ENCODE measurements at regions not wholly inside any gene's neighbourhood (a gene's known extent, or its start where the extent isn't known, plus 50 kb on each side); places are given as distances from the start of the nearest gene placed in this dataset.

DNA sequence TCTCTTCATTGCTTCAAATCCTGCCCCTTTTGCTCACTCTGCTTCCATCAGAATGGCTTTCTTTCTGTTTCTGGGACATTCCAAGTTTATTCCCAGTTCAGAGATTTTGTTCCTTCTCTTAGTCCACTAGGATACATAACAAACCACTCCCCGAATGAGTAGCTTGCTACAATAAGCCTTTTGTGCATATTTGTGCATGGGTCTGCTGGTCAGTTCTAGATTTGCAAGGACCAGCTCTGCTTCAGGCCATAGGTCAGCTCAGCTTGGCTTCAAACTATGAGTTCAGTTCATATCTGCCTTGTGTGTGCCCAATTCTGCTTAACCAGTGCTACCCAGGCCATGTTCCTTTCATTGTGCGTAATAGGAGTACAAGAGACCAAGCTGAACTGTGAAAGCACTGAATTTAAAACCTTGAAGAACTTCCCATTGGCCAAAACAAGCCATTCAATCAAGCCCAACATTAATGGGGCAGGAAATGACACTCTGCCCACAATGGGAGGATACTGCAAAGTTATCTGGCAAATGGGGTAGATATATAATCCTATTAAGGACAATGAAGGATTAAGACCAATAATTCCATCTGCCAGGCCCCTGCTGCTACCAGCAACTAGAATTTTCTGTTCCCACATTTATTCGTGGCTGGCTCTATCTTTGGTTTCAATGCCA lies 328.8 kb downstream of the PRELID2 start:
- WGBS, 2 donors, result 94 to 96% methylated on average over 3 of the region's 3 CpGs
- no peak for DNase-seq
- Histone ChIP-seq H3K36me3 (ENCODE audit: control insufficient read depth in 4 of 4, insufficient read depth in 4 of 4, low read length in 4 of 4) (no peaks in the 10 kb centered on the region), H3K9me3 (ENCODE audit: control insufficient read depth in 4 of 4, insufficient read depth in 3 of 4, low read length in 3 of 4) (no peaks in the 10 kb centered on the region), H3K4me3 (no peak overlapping the region), H3K4me1 (ENCODE audit: control insufficient read depth in 5 of 5, insufficient read depth in 5 of 5, low read length in 5 of 5) (peaks cover 0 to 24% (median 17%) of the 10 kb centered on the region in 5 donors), H3K27ac (ENCODE audit: low read depth in 1 of 2, low read length in 1 of 2) (no peak overlapping the region), H3K27me3 (ENCODE audit: control insufficient read depth in 3 of 3, insufficient read depth in 3 of 3, low read length in 2 of 3) (no peaks in the 10 kb centered on the region), H3K9ac (ENCODE audit: insufficient read depth in 1 of 2, low read length in 2 of 2) (no peak overlapping the region)
- no peak for ATAC-seq (ENCODE audit: insufficient read depth, low FRiP score)
- TF ChIP-seq, protein P1, sequence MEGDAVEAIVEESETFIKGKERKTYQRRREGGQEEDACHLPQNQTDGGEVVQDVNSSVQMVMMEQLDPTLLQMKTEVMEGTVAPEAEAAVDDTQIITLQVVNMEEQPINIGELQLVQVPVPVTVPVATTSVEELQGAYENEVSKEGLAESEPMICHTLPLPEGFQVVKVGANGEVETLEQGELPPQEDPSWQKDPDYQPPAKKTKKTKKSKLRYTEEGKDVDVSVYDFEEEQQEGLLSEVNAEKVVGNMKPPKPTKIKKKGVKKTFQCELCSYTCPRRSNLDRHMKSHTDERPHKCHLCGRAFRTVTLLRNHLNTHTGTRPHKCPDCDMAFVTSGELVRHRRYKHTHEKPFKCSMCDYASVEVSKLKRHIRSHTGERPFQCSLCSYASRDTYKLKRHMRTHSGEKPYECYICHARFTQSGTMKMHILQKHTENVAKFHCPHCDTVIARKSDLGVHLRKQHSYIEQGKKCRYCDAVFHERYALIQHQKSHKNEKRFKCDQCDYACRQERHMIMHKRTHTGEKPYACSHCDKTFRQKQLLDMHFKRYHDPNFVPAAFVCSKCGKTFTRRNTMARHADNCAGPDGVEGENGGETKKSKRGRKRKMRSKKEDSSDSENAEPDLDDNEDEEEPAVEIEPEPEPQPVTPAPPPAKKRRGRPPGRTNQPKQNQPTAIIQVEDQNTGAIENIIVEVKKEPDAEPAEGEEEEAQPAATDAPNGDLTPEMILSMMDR (IDR thresholded peaks at IDR 0.05; ENCODE audit: control extremely low read depth, extremely low read depth), result no peak

DNA sequence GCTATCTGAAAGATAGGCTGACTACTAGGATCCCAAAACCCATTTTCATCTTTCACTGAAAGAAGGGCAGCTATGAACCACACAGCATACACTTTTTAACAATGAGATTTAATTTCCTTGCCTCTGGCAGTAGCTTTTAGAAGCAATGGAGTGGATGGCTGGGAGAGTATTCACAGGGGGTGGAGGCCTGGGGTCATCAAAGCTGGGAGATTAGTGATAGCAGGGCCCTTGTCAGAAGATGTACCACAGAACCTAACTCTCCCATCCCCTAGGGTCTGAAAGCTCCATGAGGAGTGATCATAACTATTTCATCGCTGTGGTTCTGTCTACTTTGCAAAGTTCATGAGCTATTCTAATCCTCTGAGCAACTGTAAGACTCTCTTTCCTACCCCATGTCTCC lies 332.2 kb downstream of the PRELID2 start:
- Histone ChIP-seq H3K27me3 (ENCODE audit: control insufficient read depth in 3 of 3, insufficient read depth in 3 of 3, low read length in 2 of 3) (no peaks in the 10 kb centered on the region), H3K9me3 (ENCODE audit: control insufficient read depth in 4 of 4, insufficient read depth in 3 of 4, low read length in 3 of 4) (no peaks in the 10 kb centered on the region), H3K27ac (ENCODE audit: low read depth in 1 of 2, low read length in 1 of 2) (no peak overlapping the region), H3K4me3 (no peak overlapping the region), H3K36me3 (ENCODE audit: control insufficient read depth in 4 of 4, insufficient read depth in 4 of 4, low read length in 4 of 4) (no peaks in the 10 kb centered on the region), H3K9ac (ENCODE audit: insufficient read depth in 1 of 2, low read length in 2 of 2) (no peak overlapping the region), H3K4me1 (ENCODE audit: control insufficient read depth in 5 of 5, insufficient read depth in 5 of 5, low read length in 5 of 5) (peaks cover 0 to 5% (median 0%) of the 10 kb centered on the region in 5 donors)
- 92 to 96% methylated on average over 1 of the region's 1 CpG for WGBS, 2 donors
- ATAC-seq (ENCODE audit: insufficient read depth, low FRiP score) (no peak), DNase-seq (no peak)
- TF ChIP-seq, protein P1 (IDR thresholded peaks at IDR 0.05; ENCODE audit: control extremely low read depth, extremely low read depth), result no peak

DNA sequence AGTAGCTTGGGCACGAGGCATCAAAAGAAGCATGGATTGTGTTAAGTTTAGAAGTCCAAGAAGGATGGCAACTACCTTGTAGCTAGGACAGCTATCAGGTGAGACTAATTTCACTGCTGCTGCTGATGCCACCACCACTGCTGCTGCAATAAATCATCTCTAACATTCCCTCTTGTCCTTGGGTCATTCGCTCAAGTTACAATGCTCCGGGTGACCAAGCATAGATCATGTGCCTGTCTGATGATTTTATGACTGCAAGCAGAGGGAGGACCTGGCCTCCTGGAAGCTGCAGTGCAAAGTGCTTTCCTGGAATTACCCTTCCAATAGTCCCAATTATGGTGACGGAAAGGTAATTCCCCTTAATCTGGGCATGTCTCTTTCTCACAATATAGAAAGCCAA lies 334.4 kb downstream of the PRELID2 start:
- no peaks in the 10 kb centered on the region for H3K36me3 ChIP-seq (ENCODE audit: control insufficient read depth in 4 of 4, insufficient read depth in 4 of 4, low read length in 4 of 4)
- ATAC-seq (ENCODE audit: insufficient read depth, low FRiP score) (no peak), DNase-seq (no peak)

More for the DNA sequence above, 334.4 kb downstream of the PRELID2 start:
- Histone ChIP-seq H3K27ac (ENCODE audit: low read depth in 1 of 2, low read length in 1 of 2) (no peak overlapping the region), H3K4me3 (no peak overlapping the region), H3K27me3 (ENCODE audit: control insufficient read depth in 3 of 3, insufficient read depth in 3 of 3, low read length in 2 of 3) (no peaks in the 10 kb centered on the region), H3K9ac (ENCODE audit: insufficient read depth in 1 of 2, low read length in 2 of 2) (no peak overlapping the region), H3K9me3 (ENCODE audit: control insufficient read depth in 4 of 4, insufficient read depth in 3 of 4, low read length in 3 of 4) (no peaks in the 10 kb centered on the region), H3K4me1 (ENCODE audit: control insufficient read depth in 5 of 5, insufficient read depth in 5 of 5, low read length in 5 of 5) (peaks cover 0 to 5% (median 0%) of the 10 kb centered on the region in 5 donors)
- TF ChIP-seq, protein P1 (IDR thresholded peaks at IDR 0.05; ENCODE audit: control extremely low read depth, extremely low read depth), result no peak
- 88 to 89% methylated on average over 4 of the region's 4 CpGs for WGBS, 2 donors

All from lung (tissue), 11 donors.